Upper lobe of left lung (tissue), 4 donors: ENCODE measurements at regions not wholly inside any gene's neighbourhood (a gene's known extent, or its start where the extent isn't known, plus 50 kb on each side); places are given as distances from the start of the nearest gene placed in this dataset.

Source experiments
- POLR2A ChIP-seq, 4 donors: fragments of 450-650 bp; IDR thresholded peaks; one replicate each; pipeline ENCODE4 v1.5.1; 2016 to 2017; ENCODE audit warnings: antibody characterized with exemption in 4 of 4, mild to moderate bottlenecking in 2 of 4
- POLR2AphosphoS5 ChIP-seq, 2 donors: sonication (generic); formaldehyde crosslinking; IDR thresholded peaks; one replicate each; pipeline ENCODE4 v1.5.1; 2017; ENCODE audit warnings: antibody characterized with exemption in 2 of 2
- TF ChIP-seq, protein P1 (sequence below), 6 experiments: fragments of 450-650 bp in 4 of 6; fragments of 200-600 bp in 2 of 6; sonication (generic) in 2 of 6; IDR thresholded peaks; one replicate each; pipeline ENCODE4 v1.5.1; 2016 to 2019; ENCODE audit warnings: antibody characterized with exemption in 6 of 6

DNA sequence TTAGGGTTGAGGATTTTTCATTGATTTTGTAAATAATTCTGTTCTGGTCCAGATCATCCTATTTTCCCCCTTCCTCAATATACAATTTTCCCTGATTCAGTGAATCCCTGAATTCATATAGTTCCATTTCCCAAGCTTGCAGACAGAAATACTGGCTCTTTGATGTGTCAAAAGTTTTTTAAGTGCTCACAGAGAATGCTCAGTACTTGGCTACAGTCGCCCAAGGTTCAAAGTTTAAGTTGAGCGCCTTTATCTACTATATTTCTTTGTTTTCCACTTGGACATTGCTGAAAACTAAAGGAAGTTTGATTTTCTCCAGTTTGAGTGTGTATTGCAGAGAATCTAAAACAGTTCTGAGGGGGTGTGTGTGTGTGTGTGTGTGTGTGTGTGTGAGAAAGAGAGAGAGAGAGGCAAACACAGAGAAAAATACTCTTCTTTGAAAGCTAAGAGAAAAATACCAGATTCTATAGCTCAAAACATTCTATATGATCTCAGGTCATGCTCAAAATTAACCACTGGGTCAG lies 136.2 kb upstream of the ACO1 start:
- TF ChIP-seq, protein P1, sequence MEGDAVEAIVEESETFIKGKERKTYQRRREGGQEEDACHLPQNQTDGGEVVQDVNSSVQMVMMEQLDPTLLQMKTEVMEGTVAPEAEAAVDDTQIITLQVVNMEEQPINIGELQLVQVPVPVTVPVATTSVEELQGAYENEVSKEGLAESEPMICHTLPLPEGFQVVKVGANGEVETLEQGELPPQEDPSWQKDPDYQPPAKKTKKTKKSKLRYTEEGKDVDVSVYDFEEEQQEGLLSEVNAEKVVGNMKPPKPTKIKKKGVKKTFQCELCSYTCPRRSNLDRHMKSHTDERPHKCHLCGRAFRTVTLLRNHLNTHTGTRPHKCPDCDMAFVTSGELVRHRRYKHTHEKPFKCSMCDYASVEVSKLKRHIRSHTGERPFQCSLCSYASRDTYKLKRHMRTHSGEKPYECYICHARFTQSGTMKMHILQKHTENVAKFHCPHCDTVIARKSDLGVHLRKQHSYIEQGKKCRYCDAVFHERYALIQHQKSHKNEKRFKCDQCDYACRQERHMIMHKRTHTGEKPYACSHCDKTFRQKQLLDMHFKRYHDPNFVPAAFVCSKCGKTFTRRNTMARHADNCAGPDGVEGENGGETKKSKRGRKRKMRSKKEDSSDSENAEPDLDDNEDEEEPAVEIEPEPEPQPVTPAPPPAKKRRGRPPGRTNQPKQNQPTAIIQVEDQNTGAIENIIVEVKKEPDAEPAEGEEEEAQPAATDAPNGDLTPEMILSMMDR (IDR thresholded peaks at IDR 0.05): no peak
- TF ChIP-seq POLR2AphosphoS5 (IDR thresholded peaks at IDR 0.05): no peak
- no peak for TF ChIP-seq POLR2A (IDR thresholded peaks at IDR 0.05)
